ENCODE measurements at regions not wholly inside any gene's neighbourhood (a gene's known extent, or its start where the extent isn't known, plus 50 kb on each side); places are given as distances from the start of the nearest gene placed in this dataset.

DNA sequence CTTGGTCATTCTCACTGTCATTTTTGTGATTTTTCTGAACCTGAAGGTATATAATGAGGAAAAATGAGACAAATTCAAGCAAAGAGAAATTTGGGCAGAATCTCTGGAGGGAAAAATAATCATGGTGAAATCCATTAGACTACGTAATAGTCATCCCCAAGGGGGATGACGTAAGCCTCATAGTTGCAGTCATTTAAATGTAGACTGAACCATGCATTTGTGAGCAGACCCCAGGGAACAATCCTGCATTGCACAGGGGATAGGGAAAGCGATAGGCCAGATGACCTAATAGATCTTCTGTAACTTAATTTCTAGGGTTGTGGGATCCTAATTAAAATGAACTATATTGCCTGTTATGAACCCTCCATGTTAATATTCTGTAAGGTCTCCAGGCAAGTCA, 167.4 kb upstream of the C1orf21 start:
- TF ChIP-seq EZH2 (IDR thresholded peaks at IDR 0.05; ENCODE audit: low read depth): no peak
- TF ChIP-seq, protein P1, sequence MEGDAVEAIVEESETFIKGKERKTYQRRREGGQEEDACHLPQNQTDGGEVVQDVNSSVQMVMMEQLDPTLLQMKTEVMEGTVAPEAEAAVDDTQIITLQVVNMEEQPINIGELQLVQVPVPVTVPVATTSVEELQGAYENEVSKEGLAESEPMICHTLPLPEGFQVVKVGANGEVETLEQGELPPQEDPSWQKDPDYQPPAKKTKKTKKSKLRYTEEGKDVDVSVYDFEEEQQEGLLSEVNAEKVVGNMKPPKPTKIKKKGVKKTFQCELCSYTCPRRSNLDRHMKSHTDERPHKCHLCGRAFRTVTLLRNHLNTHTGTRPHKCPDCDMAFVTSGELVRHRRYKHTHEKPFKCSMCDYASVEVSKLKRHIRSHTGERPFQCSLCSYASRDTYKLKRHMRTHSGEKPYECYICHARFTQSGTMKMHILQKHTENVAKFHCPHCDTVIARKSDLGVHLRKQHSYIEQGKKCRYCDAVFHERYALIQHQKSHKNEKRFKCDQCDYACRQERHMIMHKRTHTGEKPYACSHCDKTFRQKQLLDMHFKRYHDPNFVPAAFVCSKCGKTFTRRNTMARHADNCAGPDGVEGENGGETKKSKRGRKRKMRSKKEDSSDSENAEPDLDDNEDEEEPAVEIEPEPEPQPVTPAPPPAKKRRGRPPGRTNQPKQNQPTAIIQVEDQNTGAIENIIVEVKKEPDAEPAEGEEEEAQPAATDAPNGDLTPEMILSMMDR (conservative IDR thresholded peaks at IDR 0.05): no peak
